B cell (primary cell): ENCODE measurements at regions not wholly inside any gene's neighbourhood (a gene's known extent, or its start where the extent isn't known, plus 50 kb on each side); places are given as distances from the start of the nearest gene placed in this dataset.

ENCODE experiments used
- CTCF ChIP-seq: fragments of 200-600 bp; IDR thresholded peaks from one replicate; pipeline ENCODE4 v1.8.0; 2022; ENCODE audit warnings: antibody characterized with exemption, mild to moderate bottlenecking
- EZH2 ChIP-seq: IDR thresholded peaks from 2 replicates; pipeline ENCODE4 v1.6.1; 2012; ENCODE audit warnings: borderline replicate concordance, low read depth, mild to moderate bottlenecking, moderate library complexity, low read length; ENCODE audit not compliant: insufficient read depth, poor library complexity, severe bottlenecking

GRCh38 chr2:21561965-21562364 lies 438.2 kb downstream of the TDRD15 start:
- no peak for TF ChIP-seq CTCF
- no peak for TF ChIP-seq EZH2
